BJ (cell line): ENCODE measurements at regions not wholly inside any gene's neighbourhood (a gene's known extent, or its start where the extent isn't known, plus 50 kb on each side); places are given as distances from the start of the nearest gene placed in this dataset.

Source experiments
- CTCF ChIA-PET: fragments of 350-600 bp; formaldehyde crosslinking; extraction: SDS; loops from one replicate; lab custom pipeline; 2021; ENCODE audit warnings: antibody characterized with exemption, inconsistent platforms; lab: Yijun Ruan, JAX
- POLR2A ChIA-PET: fragments of 300-600 bp; sonication (Branson Sonifier 250); formaldehyde crosslinking; extraction: SDS; loops from one replicate; lab custom pipeline; 2021; ENCODE audit warnings: antibody characterized with exemption; lab: Charles Lee
- DNase-seq: peaks from one replicate; pipeline ENCODE4 v3.0.0-alpha.2; 2011; ENCODE audit warnings: low read depth
- H3K27me3 ChIP-seq: 2 replicates; pipeline ENCODE4 v1.6.0; 2011; ENCODE audit warnings: low read length; ENCODE audit not compliant: control insufficient read depth, insufficient read depth
- H3K36me3 ChIP-seq: 2 replicates; pipeline ENCODE4 v1.5.1; 2011; ENCODE audit warnings: low read length; ENCODE audit not compliant: control insufficient read depth, insufficient read depth
- H3K4me3 ChIP-seq: 2 replicates; pipeline ENCODE4 v1.5.1; 2011; ENCODE audit warnings: low read depth, mild to moderate bottlenecking, control low read depth, low read length
- TF ChIP-seq, protein P1 (sequence below): IDR thresholded peaks from 2 replicates; pipeline ENCODE4 v1.5.1; 2011; ENCODE audit warnings: low read depth, mild to moderate bottlenecking, control low read depth, inconsistent platforms, low read length, moderate library complexity; ENCODE audit not compliant: insufficient read depth

GRCh38 chr9:87436716-87437115 is 61.0 kb upstream of the DAPK1 start:
- no peaks in the 10 kb centered on the region for H3K27me3 ChIP-seq
- no peak overlapping the region for H3K4me3 ChIP-seq
- H3K36me3 ChIP-seq = no peaks in the 10 kb centered on the region
- ChIA-PET POLR2A (no interaction called here), CTCF (no interaction called here)
- TF ChIP-seq, protein P1, sequence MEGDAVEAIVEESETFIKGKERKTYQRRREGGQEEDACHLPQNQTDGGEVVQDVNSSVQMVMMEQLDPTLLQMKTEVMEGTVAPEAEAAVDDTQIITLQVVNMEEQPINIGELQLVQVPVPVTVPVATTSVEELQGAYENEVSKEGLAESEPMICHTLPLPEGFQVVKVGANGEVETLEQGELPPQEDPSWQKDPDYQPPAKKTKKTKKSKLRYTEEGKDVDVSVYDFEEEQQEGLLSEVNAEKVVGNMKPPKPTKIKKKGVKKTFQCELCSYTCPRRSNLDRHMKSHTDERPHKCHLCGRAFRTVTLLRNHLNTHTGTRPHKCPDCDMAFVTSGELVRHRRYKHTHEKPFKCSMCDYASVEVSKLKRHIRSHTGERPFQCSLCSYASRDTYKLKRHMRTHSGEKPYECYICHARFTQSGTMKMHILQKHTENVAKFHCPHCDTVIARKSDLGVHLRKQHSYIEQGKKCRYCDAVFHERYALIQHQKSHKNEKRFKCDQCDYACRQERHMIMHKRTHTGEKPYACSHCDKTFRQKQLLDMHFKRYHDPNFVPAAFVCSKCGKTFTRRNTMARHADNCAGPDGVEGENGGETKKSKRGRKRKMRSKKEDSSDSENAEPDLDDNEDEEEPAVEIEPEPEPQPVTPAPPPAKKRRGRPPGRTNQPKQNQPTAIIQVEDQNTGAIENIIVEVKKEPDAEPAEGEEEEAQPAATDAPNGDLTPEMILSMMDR = no peak
- no peak for DNase-seq

DNA sequence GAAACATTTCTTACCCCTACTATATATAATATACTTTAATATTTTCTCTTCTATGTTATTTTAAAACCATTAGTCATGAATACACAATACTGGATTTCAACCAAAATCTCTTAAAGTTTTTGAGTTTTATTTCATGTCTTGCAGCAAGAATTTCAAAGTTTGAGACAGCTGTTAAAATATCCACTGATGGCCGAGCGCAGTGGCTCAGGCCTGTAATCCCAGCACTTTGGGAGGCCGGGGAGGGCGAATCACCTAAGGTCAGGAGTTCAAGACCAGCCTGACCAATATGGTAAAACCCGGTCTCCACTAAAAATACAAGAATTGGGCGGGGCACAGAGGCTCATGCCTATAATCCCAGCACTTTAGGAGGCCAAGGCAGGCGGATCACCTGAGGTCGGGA is 59.7 kb upstream of the DAPK1 start:
- Histone ChIP-seq H3K4me3 (no peak overlapping the region), H3K27me3 (no peaks in the 10 kb centered on the region), H3K36me3 (no peaks in the 10 kb centered on the region)
- CTCF ChIA-PET = no interaction called here
- no peak for DNase-seq
- POLR2A ChIA-PET = no interaction called here
- TF ChIP-seq, protein P1 = no peak

- Histone ChIP-seq H3K27me3 (no peaks in the 10 kb centered on the region), H3K4me3 (no peak overlapping the region), H3K36me3 (no peaks in the 10 kb centered on the region)
- peak; percentile 22 for DNase-seq
- CTCF ChIA-PET = interaction anchor here (1.5 kb wide), 1 partner anchor 15 kb away, joined by 4 read pairs; no protein-coding TSS in a partner anchor
- TF ChIP-seq, protein P1 = no peak
- POLR2A ChIA-PET = interaction anchor here (0.6 kb wide), 1 partner anchor 14 kb away, joined by 20 read pairs; no protein-coding TSS in a partner anchor
Measured at GRCh38 chr9:87441251-87441650, 56.4 kb upstream of the DAPK1 start.

DNA sequence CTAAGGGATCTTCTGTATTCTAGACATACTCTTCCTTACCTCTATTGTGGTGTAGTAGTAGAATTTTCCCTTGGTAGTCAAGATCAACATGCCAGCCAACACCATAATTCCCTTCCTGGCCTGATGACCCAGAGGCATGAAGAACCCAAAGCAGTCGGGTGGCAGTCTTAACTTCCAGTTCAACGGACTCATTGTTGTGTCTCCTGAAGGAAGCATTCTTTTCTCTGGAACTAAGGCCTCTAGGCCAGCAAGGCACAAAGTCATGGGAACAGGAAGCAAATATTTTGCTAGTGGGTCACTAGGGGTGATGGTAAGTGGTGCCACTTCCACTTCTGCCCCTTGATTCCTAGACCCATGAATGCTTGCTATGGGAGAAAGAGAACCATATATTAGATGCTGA is 55.2 kb upstream of the DAPK1 start:
- TF ChIP-seq, protein P1 = no peak
- Histone ChIP-seq H3K27me3 (no peaks in the 10 kb centered on the region), H3K36me3 (no peaks in the 10 kb centered on the region), H3K4me3 (no peak overlapping the region)
- POLR2A ChIA-PET = no interaction called here
- DNase-seq = no peak
- CTCF ChIA-PET = no interaction called here

- TF ChIP-seq, protein P1 = no peak
- no peak overlapping the region for H3K4me3 ChIP-seq
- DNase-seq = no peak
- H3K36me3 ChIP-seq = no peaks in the 10 kb centered on the region
- CTCF ChIA-PET = no interaction called here
- POLR2A ChIA-PET = no interaction called here
- H3K27me3 ChIP-seq = no peaks in the 10 kb centered on the region
Measured at GRCh38 chr9:87443006-87443405, 54.7 kb upstream of the DAPK1 start.
